KMS-11 (cell line): ENCODE measurements at regions not wholly inside any gene's neighbourhood (a gene's known extent, or its start where the extent isn't known, plus 50 kb on each side); places are given as distances from the start of the nearest gene placed in this dataset.

Experiments used
- H2AFZ ChIP-seq: fragments of 200-600 bp; sonication (generic); 2 replicates; pipeline ENCODE4 v1.6.1; 2016; ENCODE audit warnings: antibody characterized with exemption, mixed run types, low read depth
- H3K27ac ChIP-seq: fragments of 200-600 bp; sonication (generic); 2 replicates; pipeline ENCODE4 v1.6.1; 2016; ENCODE audit warnings: mild to moderate bottlenecking, mixed run types
- H3K27me3 ChIP-seq: fragments of 200-600 bp; sonication (generic); 2 replicates; pipeline ENCODE4 v1.6.1; 2017; ENCODE audit warnings: mild to moderate bottlenecking, low read depth, mixed run types, moderate library complexity; ENCODE audit not compliant: insufficient read depth
- H3K36me3 ChIP-seq: fragments of 200-600 bp; sonication (generic); 2 replicates; pipeline ENCODE4 v1.6.1; 2017; ENCODE audit warnings: mild to moderate bottlenecking, mixed run types; ENCODE audit not compliant: insufficient read depth
- H3K4me1 ChIP-seq: fragments of 200-600 bp; sonication (generic); 2 replicates; pipeline ENCODE4 v1.6.1; 2016; ENCODE audit warnings: mild to moderate bottlenecking, low read depth, mixed run types; ENCODE audit not compliant: poor library complexity, severe bottlenecking
- H3K4me2 ChIP-seq: fragments of 200-600 bp; sonication (generic); 2 replicates; pipeline ENCODE4 v1.7.0; 2016; ENCODE audit warnings: mild to moderate bottlenecking, mixed run types
- H3K4me3 ChIP-seq: fragments of 200-600 bp; sonication (generic); IDR thresholded peaks from 2 replicates; pipeline ENCODE4 v1.6.1; 2017; ENCODE audit warnings: low read depth, low read length, mixed read lengths; ENCODE audit not compliant: insufficient read depth
- H3K79me2 ChIP-seq: fragments of 200-600 bp; sonication (generic); 2 replicates; pipeline ENCODE4 v1.6.1; 2016; ENCODE audit warnings: low read depth, mixed run types; ENCODE audit not compliant: insufficient read depth
- H3K9ac ChIP-seq: fragments of 200-600 bp; sonication (generic); 2 replicates; pipeline ENCODE4 v1.6.1; 2016; ENCODE audit warnings: mild to moderate bottlenecking, mixed run types
- H4K20me1 ChIP-seq: fragments of 200-600 bp; sonication (generic); 2 replicates; pipeline ENCODE4 v1.6.1; 2016; ENCODE audit warnings: mild to moderate bottlenecking, mixed run types; ENCODE audit not compliant: insufficient read depth
- CTCF ChIP-seq: fragments of 200-600 bp; sonication (generic); conservative IDR thresholded peaks from 2 replicates; pipeline ENCODE4 v1.6.1; 2017; ENCODE audit warnings: low read depth, mild to moderate bottlenecking, antibody characterized with exemption, low read length, moderate library complexity, mixed read lengths

DNA sequence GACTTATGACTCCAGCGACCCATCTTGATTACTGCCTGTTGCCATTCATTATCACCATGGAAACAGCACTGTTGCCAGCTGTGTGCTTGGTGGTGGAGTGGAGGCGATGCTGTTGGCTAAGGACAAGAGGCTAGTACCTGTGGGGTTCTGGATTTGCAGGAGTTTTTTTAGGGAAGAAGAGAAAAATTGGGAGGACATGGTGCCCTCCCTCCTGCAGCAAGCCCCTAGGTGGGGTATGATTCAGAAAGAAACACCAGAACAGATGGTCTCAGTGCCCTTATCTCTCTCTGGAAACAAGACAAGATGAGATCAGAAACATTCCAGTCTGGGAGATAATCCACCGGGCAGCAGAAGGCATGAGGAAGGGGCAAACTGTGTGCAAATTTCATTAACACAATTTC is 87.8 kb upstream of the TLR4 start:
- Histone ChIP-seq H4K20me1 (no peaks in the 10 kb centered on the region), H3K9ac (no peak overlapping the region), H3K79me2 (no peaks in the 10 kb centered on the region), H3K4me1 (no peaks in the 10 kb centered on the region), H3K36me3 (no peaks in the 10 kb centered on the region), H3K4me3 (no peak overlapping the region), H2AFZ (no peak overlapping the region), H3K27me3 (no peaks in the 10 kb centered on the region), H3K4me2 (no peak overlapping the region), H3K27ac (no peak overlapping the region)
- TF ChIP-seq CTCF = no peak

DNA sequence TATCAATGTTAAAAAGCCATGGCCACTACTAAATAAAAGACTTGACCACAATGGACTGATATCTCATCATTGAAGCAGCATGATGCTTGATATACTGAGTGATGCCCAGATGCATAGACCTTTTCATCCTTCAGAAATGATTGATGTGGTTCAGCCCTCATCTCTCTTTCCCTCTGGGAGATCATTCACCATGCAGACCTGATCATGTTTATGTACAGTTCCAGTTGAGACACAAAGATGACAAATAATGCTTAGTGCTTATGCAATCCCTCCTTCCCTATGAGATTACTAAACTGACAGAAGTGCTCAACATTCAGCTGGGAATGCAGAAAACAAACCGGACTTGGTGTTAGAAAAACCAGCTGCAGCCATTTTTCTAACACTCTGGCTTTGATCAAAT is 91.9 kb upstream of the TLR4 start:
- Histone ChIP-seq H3K36me3 (no peaks in the 10 kb centered on the region), H3K79me2 (no peaks in the 10 kb centered on the region), H3K27me3 (no peaks in the 10 kb centered on the region), H3K4me2 (no peak overlapping the region), H3K27ac (no peak overlapping the region), H4K20me1 (no peaks in the 10 kb centered on the region), H3K4me1 (no peaks in the 10 kb centered on the region), H3K9ac (no peak overlapping the region), H2AFZ (no peak overlapping the region), H3K4me3 (no peak overlapping the region)
- TF ChIP-seq CTCF = no peak

DNA sequence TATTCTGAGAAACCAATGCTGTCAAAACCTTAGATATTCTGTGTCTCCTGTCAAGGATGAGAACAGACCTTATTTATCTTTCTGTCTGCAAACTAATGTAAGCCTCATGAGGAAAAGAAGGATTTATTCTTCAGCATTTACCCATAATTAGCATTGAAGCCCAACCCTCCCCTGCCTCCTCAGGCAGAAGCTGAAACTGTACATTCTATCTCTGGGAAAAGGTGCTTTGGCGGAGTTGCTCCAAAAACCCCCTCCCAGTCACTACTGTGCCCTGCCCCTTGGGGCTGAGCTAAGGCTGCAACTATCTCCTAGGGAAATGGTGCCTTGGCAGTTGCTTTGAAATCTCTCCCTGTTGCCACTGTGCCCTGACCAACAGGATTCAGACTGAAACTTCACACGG is 106.2 kb upstream of the TLR4 start:
- H3K27ac ChIP-seq = no peak overlapping the region
- H3K79me2 ChIP-seq = no peaks in the 10 kb centered on the region
- no peaks in the 10 kb centered on the region for H3K27me3 ChIP-seq
- no peak overlapping the region for H2AFZ ChIP-seq
- H3K36me3 ChIP-seq = no peaks in the 10 kb centered on the region
- no peaks in the 10 kb centered on the region for H3K4me1 ChIP-seq
- no peaks in the 10 kb centered on the region for H4K20me1 ChIP-seq
- TF ChIP-seq CTCF = no peak
- H3K9ac ChIP-seq = no peak overlapping the region
- no peak overlapping the region for H3K4me2 ChIP-seq
- no peak overlapping the region for H3K4me3 ChIP-seq

DNA sequence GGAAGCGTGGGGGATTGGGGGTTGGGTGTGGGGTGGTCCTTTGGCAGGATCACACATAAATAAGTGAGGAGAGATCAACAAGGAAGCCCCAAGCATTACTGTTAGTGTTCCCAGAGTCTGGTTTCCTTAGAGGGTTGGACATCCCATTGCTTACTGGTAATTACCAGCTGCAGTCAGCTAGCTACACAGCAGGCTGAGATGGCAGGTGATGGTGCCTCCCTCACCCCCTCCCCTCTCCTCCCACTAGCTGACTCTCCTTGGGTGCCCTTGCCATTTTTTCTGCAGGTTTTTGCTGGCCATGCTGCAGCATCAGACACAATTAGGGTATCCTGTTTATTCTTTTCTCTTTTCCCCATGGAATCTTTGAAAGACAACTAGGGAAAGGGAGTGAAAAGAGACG is 107.5 kb upstream of the TLR4 start:
- no peak overlapping the region for H3K4me3 ChIP-seq
- H3K9ac ChIP-seq = no peak overlapping the region
- no peaks in the 10 kb centered on the region for H3K4me1 ChIP-seq
- H3K79me2 ChIP-seq = no peaks in the 10 kb centered on the region
- TF ChIP-seq CTCF = no peak
- H3K27ac ChIP-seq = no peak overlapping the region
- no peaks in the 10 kb centered on the region for H3K27me3 ChIP-seq
- no peak overlapping the region for H3K4me2 ChIP-seq
- no peaks in the 10 kb centered on the region for H4K20me1 ChIP-seq
- H2AFZ ChIP-seq = no peak overlapping the region
- H3K36me3 ChIP-seq = no peaks in the 10 kb centered on the region

DNA sequence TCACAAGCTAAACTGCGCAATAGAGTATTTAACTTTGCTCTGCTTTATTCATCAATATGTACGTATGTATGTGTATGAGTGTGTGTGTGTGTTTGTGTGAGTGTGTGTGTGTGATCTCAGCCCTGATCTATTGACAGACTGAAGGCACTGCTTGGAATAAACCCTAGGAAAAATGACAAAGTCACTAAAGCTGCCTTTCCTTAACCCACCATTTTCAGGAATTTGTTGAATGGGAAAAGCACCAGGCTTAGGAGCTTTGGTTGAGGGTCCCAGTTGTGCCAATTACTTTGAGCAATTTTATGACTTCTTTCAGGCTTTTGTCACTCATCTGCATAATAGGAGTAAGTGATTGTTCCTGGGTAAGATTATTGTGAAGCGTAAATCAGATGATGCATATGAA is 108.6 kb upstream of the TLR4 start:
- H3K36me3 ChIP-seq = no peaks in the 10 kb centered on the region
- no peaks in the 10 kb centered on the region for H4K20me1 ChIP-seq
- H2AFZ ChIP-seq = no peak overlapping the region
- H3K27ac ChIP-seq = no peak overlapping the region
- H3K4me3 ChIP-seq = no peak overlapping the region
- TF ChIP-seq CTCF = no peak
- H3K27me3 ChIP-seq = no peaks in the 10 kb centered on the region
- no peaks in the 10 kb centered on the region for H3K79me2 ChIP-seq
- H3K4me2 ChIP-seq = no peak overlapping the region
- no peaks in the 10 kb centered on the region for H3K4me1 ChIP-seq
- no peak overlapping the region for H3K9ac ChIP-seq
